ENCODE measurements at regions not wholly inside any gene's neighbourhood (a gene's known extent, or its start where the extent isn't known, plus 50 kb on each side); places are given as distances from the start of the nearest gene placed in this dataset.

GRCh38 chr10:23966504-23967051 lies 242.4 kb upstream of the KIAA1217 start:
- TF ChIP-seq CTCF (IDR thresholded peaks at IDR 0.05) (no peak), POLR2A (IDR thresholded peaks at IDR 0.05) (no peak)

Data from Peyer's patch (tissue), 4 donors.